Erythroblast (primary cell): ENCODE measurements at regions not wholly inside any gene's neighbourhood (a gene's known extent, or its start where the extent isn't known, plus 50 kb on each side); places are given as distances from the start of the nearest gene placed in this dataset.

ENCODE experiments used
- GATA1 ChIP-seq: IDR thresholded peaks from 2 replicates; pipeline ENCODE4 v1.6.1; 2011; ENCODE audit warnings: low read depth, mild to moderate bottlenecking, control low read depth, low read length, moderate library complexity
- POLR2A ChIP-seq: IDR thresholded peaks from 2 replicates; pipeline ENCODE4 v1.6.1; 2011; ENCODE audit warnings: mild to moderate bottlenecking, low read length

GRCh38 chr3:80079886-80080285, 312.1 kb upstream of the ROBO1 start:
- TF ChIP-seq POLR2A (no peak), GATA1 (no peak)
